Astrocyte (in vitro differentiated cells and primary cell): ENCODE measurements at regions not wholly inside any gene's neighbourhood (a gene's known extent, or its start where the extent isn't known, plus 50 kb on each side); places are given as distances from the start of the nearest gene placed in this dataset.

Source experiments
- DNase-seq: peaks from one replicate; pipeline ENCODE4 v3.0.0-alpha.2; 2010; ENCODE audit warnings: low read depth
- FAIRE-seq: peaks from 2 replicates; lab custom pipeline; 2011; peaks lifted over from hg19 to GRCh38; lab: Jason Lieb, UNC
- H2AFZ ChIP-seq: 2 replicates; pipeline ENCODE4 v1.6.0; 2012; ENCODE audit warnings: low read depth, low read length, inconsistent platforms
- H3K27ac ChIP-seq: 2 replicates; pipeline ENCODE4 v1.5.1; 2011; ENCODE audit warnings: low read depth, low read length, inconsistent platforms
- H3K27me3 ChIP-seq: 2 replicates; pipeline ENCODE4 v1.6.0; 2011; ENCODE audit warnings: low read length, inconsistent platforms; ENCODE audit not compliant: insufficient read depth
- H3K36me3 ChIP-seq: 2 replicates; pipeline ENCODE4 v1.5.1; 2011; ENCODE audit warnings: low read length, inconsistent platforms; ENCODE audit not compliant: insufficient read depth
- H3K4me1 ChIP-seq: 2 replicates; pipeline ENCODE4 v1.5.1; 2011; ENCODE audit warnings: low read length, inconsistent platforms; ENCODE audit not compliant: insufficient read depth
- H3K4me2 ChIP-seq: 2 replicates; pipeline ENCODE4 v1.6.0; 2012; ENCODE audit warnings: low read length, inconsistent platforms
- H3K4me3 ChIP-seq: 2 replicates; pipeline ENCODE4 v1.5.1; 2011; ENCODE audit warnings: low read depth, mild to moderate bottlenecking, low read length, inconsistent platforms; ENCODE audit not compliant: insufficient read depth
- H3K79me2 ChIP-seq: 2 replicates; pipeline ENCODE4 v1.6.0; 2012; ENCODE audit warnings: mild to moderate bottlenecking, low read length, inconsistent platforms; ENCODE audit not compliant: insufficient read depth
- H3K9ac ChIP-seq: 2 replicates; pipeline ENCODE4 v1.6.0; 2012; ENCODE audit warnings: mild to moderate bottlenecking, low read length, inconsistent platforms
- H3K9me3 ChIP-seq: 2 replicates; pipeline ENCODE4 v1.5.1; 2012; ENCODE audit warnings: low read depth, mild to moderate bottlenecking, low read length, inconsistent platforms; ENCODE audit not compliant: insufficient read depth
- H4K20me1 ChIP-seq: 2 replicates; pipeline ENCODE4 v1.6.0; 2012; ENCODE audit warnings: low read length, inconsistent platforms; ENCODE audit not compliant: insufficient read depth
- H3K27ac Mint-ChIP-seq: one replicate; pipeline ENCODE4 v1.8.0; 2021; ENCODE audit warnings: mild to moderate bottlenecking, mixed read lengths; ENCODE audit not compliant: unreplicated experiment
- H3K27me3 Mint-ChIP-seq: one replicate; pipeline ENCODE4 v1.8.0; 2021; ENCODE audit warnings: low read depth, mixed read lengths; ENCODE audit not compliant: unreplicated experiment
- H3K36me3 Mint-ChIP-seq: one replicate; pipeline ENCODE4 v1.8.0; 2021; ENCODE audit warnings: low read depth, mixed read lengths; ENCODE audit not compliant: unreplicated experiment
- H3K4me1 Mint-ChIP-seq: one replicate; pipeline ENCODE4 v1.8.0; 2021; ENCODE audit warnings: low read depth, mixed read lengths; ENCODE audit not compliant: unreplicated experiment
- H3K4me3 Mint-ChIP-seq: one replicate; pipeline ENCODE4 v1.8.0; 2021; ENCODE audit warnings: mild to moderate bottlenecking, moderate library complexity, mixed read lengths; ENCODE audit not compliant: unreplicated experiment
- H3K9me3 Mint-ChIP-seq: one replicate; pipeline ENCODE4 v1.8.0; 2021; ENCODE audit warnings: mild to moderate bottlenecking, mixed read lengths; ENCODE audit not compliant: unreplicated experiment
- EZH2 ChIP-seq: IDR thresholded peaks from 2 replicates; pipeline ENCODE4 v1.6.1; 2012; ENCODE audit warnings: mild to moderate bottlenecking, low read length, inconsistent platforms; ENCODE audit not compliant: insufficient read depth
- TF ChIP-seq, protein P1 (sequence below): IDR thresholded peaks from 2 replicates; pipeline ENCODE4 v1.5.1; 2011; ENCODE audit warnings: low read depth, mild to moderate bottlenecking, inconsistent platforms, low read length, moderate library complexity; ENCODE audit not compliant: insufficient read depth

GRCh38 chr18:71008257-71008656 lies 719.4 kb downstream of the SOCS6 start:
- H3K4me1 Mint-ChIP-seq: no peaks in the 10 kb centered on the region
- Histone ChIP-seq H3K4me2 (no peak overlapping the region), H3K27ac (no peak overlapping the region), H3K79me2 (no peaks in the 10 kb centered on the region), H2AFZ (no peak overlapping the region), H3K27me3 (no peaks in the 10 kb centered on the region), H3K4me3 (no peak overlapping the region), H3K36me3 (no peaks in the 10 kb centered on the region), H3K4me1 (no peaks in the 10 kb centered on the region), H4K20me1 (no peaks in the 10 kb centered on the region), H3K9me3 (no peaks in the 10 kb centered on the region), H3K9ac (no peak overlapping the region)
- no peak for FAIRE-seq
- TF ChIP-seq, protein P1, sequence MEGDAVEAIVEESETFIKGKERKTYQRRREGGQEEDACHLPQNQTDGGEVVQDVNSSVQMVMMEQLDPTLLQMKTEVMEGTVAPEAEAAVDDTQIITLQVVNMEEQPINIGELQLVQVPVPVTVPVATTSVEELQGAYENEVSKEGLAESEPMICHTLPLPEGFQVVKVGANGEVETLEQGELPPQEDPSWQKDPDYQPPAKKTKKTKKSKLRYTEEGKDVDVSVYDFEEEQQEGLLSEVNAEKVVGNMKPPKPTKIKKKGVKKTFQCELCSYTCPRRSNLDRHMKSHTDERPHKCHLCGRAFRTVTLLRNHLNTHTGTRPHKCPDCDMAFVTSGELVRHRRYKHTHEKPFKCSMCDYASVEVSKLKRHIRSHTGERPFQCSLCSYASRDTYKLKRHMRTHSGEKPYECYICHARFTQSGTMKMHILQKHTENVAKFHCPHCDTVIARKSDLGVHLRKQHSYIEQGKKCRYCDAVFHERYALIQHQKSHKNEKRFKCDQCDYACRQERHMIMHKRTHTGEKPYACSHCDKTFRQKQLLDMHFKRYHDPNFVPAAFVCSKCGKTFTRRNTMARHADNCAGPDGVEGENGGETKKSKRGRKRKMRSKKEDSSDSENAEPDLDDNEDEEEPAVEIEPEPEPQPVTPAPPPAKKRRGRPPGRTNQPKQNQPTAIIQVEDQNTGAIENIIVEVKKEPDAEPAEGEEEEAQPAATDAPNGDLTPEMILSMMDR: no peak
- no peak for TF ChIP-seq EZH2
- no peaks in the 10 kb centered on the region for H3K27me3 Mint-ChIP-seq
- H3K4me3 Mint-ChIP-seq: no peak overlapping the region
- H3K9me3 Mint-ChIP-seq: peaks cover 6% of the 10 kb centered on the region
- DNase-seq: no peak
- no peak overlapping the region for H3K27ac Mint-ChIP-seq
- H3K36me3 Mint-ChIP-seq: peaks cover 1% of the 10 kb centered on the region

DNA sequence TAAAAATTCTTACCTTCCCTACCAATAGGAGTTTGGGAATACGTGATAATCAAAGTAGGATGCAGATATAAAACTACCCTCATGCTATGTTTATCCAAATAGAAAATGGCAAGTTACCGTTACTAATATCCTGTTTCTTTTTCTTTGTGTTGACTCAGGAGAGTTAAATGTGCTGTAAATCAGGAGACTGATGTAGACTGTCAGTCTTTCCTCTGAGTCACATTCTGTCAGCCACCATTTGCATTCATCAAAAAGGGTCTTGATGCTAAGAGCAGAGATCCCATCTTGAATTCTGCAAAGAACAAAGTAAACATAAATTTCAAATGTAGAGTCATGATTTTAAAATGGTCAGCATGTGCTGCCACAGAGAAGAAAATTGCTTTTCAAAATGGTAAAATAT lies 712.8 kb downstream of the SOCS6 start:
- H2AFZ ChIP-seq: no peak overlapping the region
- no peaks in the 10 kb centered on the region for H3K4me1 Mint-ChIP-seq
- H3K27me3 ChIP-seq: no peaks in the 10 kb centered on the region
- no peak overlapping the region for H3K4me3 Mint-ChIP-seq
- H3K9me3 Mint-ChIP-seq: peaks cover 8% of the 10 kb centered on the region
- H3K27me3 Mint-ChIP-seq: no peaks in the 10 kb centered on the region
- TF ChIP-seq EZH2: no peak
- TF ChIP-seq, protein P1: no peak
- H3K4me1 ChIP-seq: no peaks in the 10 kb centered on the region
- no peaks in the 10 kb centered on the region for H3K36me3 Mint-ChIP-seq
- H3K4me2 ChIP-seq: peak overlapping the region; percentile 21
- H3K9ac ChIP-seq: no peak overlapping the region
- no peak overlapping the region for H3K4me3 ChIP-seq
- DNase-seq (no peak), FAIRE-seq (no peak)
- H3K27ac Mint-ChIP-seq: no peak overlapping the region
- H4K20me1 ChIP-seq: no peaks in the 10 kb centered on the region
- no peaks in the 10 kb centered on the region for H3K79me2 ChIP-seq
- H3K36me3 ChIP-seq: no peaks in the 10 kb centered on the region
- H3K9me3 ChIP-seq: no peaks in the 10 kb centered on the region
- no peak overlapping the region for H3K27ac ChIP-seq

GRCh38 chr18:70998490-70998889 lies 709.6 kb downstream of the SOCS6 start:
- Histone ChIP-seq H3K36me3 (no peaks in the 10 kb centered on the region), H3K4me2 (no peak overlapping the region), H4K20me1 (no peaks in the 10 kb centered on the region), H3K27ac (no peak overlapping the region), H3K4me1 (no peaks in the 10 kb centered on the region), H2AFZ (no peak overlapping the region), H3K4me3 (no peak overlapping the region), H3K79me2 (no peaks in the 10 kb centered on the region), H3K9ac (no peak overlapping the region), H3K27me3 (no peaks in the 10 kb centered on the region), H3K9me3 (no peaks in the 10 kb centered on the region)
- Mint-ChIP-seq H3K4me3 (no peak overlapping the region), H3K27ac (no peak overlapping the region), H3K27me3 (no peaks in the 10 kb centered on the region), H3K9me3 (peaks cover 7% of the 10 kb centered on the region), H3K36me3 (no peaks in the 10 kb centered on the region), H3K4me1 (no peaks in the 10 kb centered on the region)
- no peak for DNase-seq
- TF ChIP-seq, protein P1: peak; percentile 11
- no peak for TF ChIP-seq EZH2
- no peak for FAIRE-seq
